Loucy (cell line): ENCODE measurements at regions not wholly inside any gene's neighbourhood (a gene's known extent, or its start where the extent isn't known, plus 50 kb on each side); places are given as distances from the start of the nearest gene placed in this dataset.

Experiments used
- H2AFZ ChIP-seq: fragments of 200-600 bp; sonication (generic); 2 replicates; pipeline ENCODE4 v1.6.0; 2016; ENCODE audit warnings: antibody characterized with exemption, mild to moderate bottlenecking, low read length, moderate library complexity
- H3F3A ChIP-seq: fragments of 200-600 bp; 2 replicates; pipeline ENCODE4 v1.6.0; 2016; ENCODE audit warnings: antibody characterized with exemption, low read depth, mild to moderate bottlenecking
- H3K27me3 ChIP-seq: fragments of 200-600 bp; sonication (generic); 2 replicates; pipeline ENCODE4 v1.6.1; 2014; ENCODE audit warnings: low read length, mild to moderate bottlenecking; ENCODE audit not compliant: insufficient read depth, poor library complexity, severe bottlenecking
- H3K36me3 ChIP-seq: fragments of 200-600 bp; sonication (generic); 2 replicates; pipeline ENCODE4 v1.6.1; 2016; ENCODE audit warnings: low read length; ENCODE audit not compliant: insufficient read depth
- H3K4me1 ChIP-seq: fragments of 200-600 bp; sonication (generic); 2 replicates; pipeline ENCODE4 v1.5.1; 2014; ENCODE audit warnings: low read length, mild to moderate bottlenecking; ENCODE audit not compliant: insufficient read depth, poor library complexity, severe bottlenecking
- H3K4me2 ChIP-seq: fragments of 200-600 bp; sonication (generic); 2 replicates; pipeline ENCODE4 v1.6.0; 2014; ENCODE audit warnings: antibody characterized with exemption, low read length, low read depth, mild to moderate bottlenecking; ENCODE audit not compliant: poor library complexity, severe bottlenecking
- H3K4me3 ChIP-seq: fragments of 200-600 bp; sonication (generic); 2 replicates; pipeline ENCODE4 v1.5.1; 2014; ENCODE audit warnings: low read length, mild to moderate bottlenecking, mixed read lengths; ENCODE audit not compliant: poor library complexity, severe bottlenecking
- H3K79me2 ChIP-seq: fragments of 200-600 bp; sonication (generic); 2 replicates; pipeline ENCODE4 v1.6.1; 2014; ENCODE audit warnings: low read length; ENCODE audit not compliant: insufficient read depth
- H3K9ac ChIP-seq: fragments of 200-600 bp; sonication (generic); 2 replicates; pipeline ENCODE4 v1.6.0; 2014; ENCODE audit warnings: mild to moderate bottlenecking, low read depth, low read length, moderate library complexity; ENCODE audit not compliant: poor library complexity, severe bottlenecking
- H3K9me2 ChIP-seq: fragments of 200-600 bp; sonication (generic); replicated peaks from 2 replicates; pipeline ENCODE4 v1.6.1; 2016; ENCODE audit warnings: low read depth, low read length, mixed read lengths
- H3K9me3 ChIP-seq: fragments of 200-600 bp; sonication (generic); 2 replicates; pipeline ENCODE4 v1.6.1; 2014; ENCODE audit warnings: mild to moderate bottlenecking, antibody characterized with exemption, low read length, low read depth; ENCODE audit not compliant: insufficient read depth
- H4K20me1 ChIP-seq: fragments of 200-600 bp; sonication (generic); 2 replicates; pipeline ENCODE4 v1.6.0; 2014; ENCODE audit warnings: antibody characterized with exemption, low read length, mild to moderate bottlenecking; ENCODE audit not compliant: insufficient read depth, poor library complexity, severe bottlenecking
- EZH2phosphoT487 ChIP-seq: fragments of 200-600 bp; IDR thresholded peaks from 2 replicates; pipeline ENCODE4 v1.6.1; 2018; ENCODE audit warnings: antibody characterized with exemption, mild to moderate bottlenecking, moderate library complexity, borderline replicate concordance
- TF ChIP-seq, protein P1 (sequence below): fragments of 200-600 bp; sonication (generic); conservative IDR thresholded peaks from 2 replicates; pipeline ENCODE4 v1.5.1; 2014; ENCODE audit warnings: mild to moderate bottlenecking, antibody characterized with exemption, low read length

DNA sequence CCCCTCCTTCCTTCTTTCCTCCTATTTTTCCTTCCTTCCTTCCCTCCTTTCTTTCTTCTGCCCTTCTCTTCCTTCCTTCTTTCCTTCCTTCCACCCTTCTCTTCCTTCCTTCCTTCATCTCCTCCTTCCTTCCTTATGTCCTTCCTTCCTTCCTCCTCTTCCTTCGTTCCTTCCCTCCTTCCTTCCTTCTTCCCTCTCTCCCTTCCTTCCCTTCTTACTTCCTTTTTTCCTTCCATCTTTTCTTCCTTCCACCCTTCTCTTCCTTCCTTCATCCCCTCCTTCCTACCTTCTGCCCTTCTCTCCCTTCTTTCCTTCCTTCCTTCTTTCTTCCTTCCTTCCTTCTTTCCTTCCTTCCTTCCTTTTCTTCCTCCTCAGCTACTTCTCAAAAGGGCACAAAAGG is 287.3 kb upstream of the ZNF507 start:
- peaks cover 6% of the 10 kb centered on the region; the same call in 1 of the 2 replicates for H3K9me3 ChIP-seq
- no peaks in the 10 kb centered on the region for H3K79me2 ChIP-seq
- no peak overlapping the region for H3K9ac ChIP-seq
- no peaks in the 10 kb centered on the region for H3K4me1 ChIP-seq
- no peaks in the 10 kb centered on the region for H3K27me3 ChIP-seq
- no peaks in the 10 kb centered on the region for H3K9me2 ChIP-seq
- H3K4me2 ChIP-seq: no peak overlapping the region
- no peaks in the 10 kb centered on the region for H3F3A ChIP-seq
- no peak overlapping the region for H3K4me3 ChIP-seq
- no peaks in the 10 kb centered on the region for H4K20me1 ChIP-seq
- H3K36me3 ChIP-seq: no peaks in the 10 kb centered on the region
- no peak overlapping the region for H2AFZ ChIP-seq
- TF ChIP-seq EZH2phosphoT487: no peak
- TF ChIP-seq, protein P1, sequence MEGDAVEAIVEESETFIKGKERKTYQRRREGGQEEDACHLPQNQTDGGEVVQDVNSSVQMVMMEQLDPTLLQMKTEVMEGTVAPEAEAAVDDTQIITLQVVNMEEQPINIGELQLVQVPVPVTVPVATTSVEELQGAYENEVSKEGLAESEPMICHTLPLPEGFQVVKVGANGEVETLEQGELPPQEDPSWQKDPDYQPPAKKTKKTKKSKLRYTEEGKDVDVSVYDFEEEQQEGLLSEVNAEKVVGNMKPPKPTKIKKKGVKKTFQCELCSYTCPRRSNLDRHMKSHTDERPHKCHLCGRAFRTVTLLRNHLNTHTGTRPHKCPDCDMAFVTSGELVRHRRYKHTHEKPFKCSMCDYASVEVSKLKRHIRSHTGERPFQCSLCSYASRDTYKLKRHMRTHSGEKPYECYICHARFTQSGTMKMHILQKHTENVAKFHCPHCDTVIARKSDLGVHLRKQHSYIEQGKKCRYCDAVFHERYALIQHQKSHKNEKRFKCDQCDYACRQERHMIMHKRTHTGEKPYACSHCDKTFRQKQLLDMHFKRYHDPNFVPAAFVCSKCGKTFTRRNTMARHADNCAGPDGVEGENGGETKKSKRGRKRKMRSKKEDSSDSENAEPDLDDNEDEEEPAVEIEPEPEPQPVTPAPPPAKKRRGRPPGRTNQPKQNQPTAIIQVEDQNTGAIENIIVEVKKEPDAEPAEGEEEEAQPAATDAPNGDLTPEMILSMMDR: no peak

DNA sequence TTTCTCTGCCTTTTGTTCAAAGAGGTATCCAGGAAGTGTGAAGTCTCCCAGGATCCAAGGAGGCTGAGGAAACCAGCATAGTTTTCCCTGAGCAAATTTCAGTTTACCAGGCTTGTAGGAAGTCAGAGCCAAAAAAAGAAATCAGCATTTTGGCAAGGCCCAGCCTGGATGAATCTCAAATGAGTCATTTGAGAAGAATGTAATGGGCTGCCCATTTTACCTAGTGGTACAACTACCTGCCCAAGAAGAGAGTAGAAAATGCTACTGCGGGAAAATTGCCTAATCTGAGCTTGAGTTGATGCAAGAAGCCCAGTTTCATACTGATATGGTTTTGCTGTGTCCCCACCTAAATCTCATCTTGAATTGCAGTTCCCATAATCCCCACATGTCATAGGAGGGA is 284.1 kb upstream of the ZNF507 start:
- TF ChIP-seq, protein P1: no peak
- TF ChIP-seq EZH2phosphoT487: no peak

DNA sequence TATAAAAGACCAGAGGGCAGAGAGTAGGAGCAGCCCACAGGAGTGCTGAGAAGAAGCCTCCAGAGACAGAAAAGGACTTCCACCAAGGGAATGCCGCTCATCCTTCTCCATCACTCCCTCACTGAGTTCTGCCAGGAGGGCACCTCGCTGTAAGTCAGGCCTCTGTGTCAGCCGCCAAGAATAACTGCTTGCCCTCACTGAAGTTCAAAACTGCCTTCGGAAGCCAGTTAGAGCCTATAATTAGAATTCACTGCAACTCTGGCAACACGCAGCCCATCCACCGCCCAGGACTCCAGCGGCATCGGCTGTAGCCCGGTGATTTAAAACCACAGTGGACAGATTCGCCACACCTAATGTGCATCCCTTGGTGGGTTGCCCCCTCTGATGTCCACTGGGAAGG is 281.8 kb upstream of the ZNF507 start:
- Histone ChIP-seq H3K4me3 (no peak overlapping the region), H3K9ac (no peak overlapping the region), H2AFZ (no peak overlapping the region), H3K4me1 (no peaks in the 10 kb centered on the region), H3K27me3 (no peaks in the 10 kb centered on the region), H3K79me2 (no peaks in the 10 kb centered on the region), H3K4me2 (no peak overlapping the region), H4K20me1 (no peaks in the 10 kb centered on the region), H3K36me3 (no peaks in the 10 kb centered on the region), H3K9me3 (peaks cover 11% of the 10 kb centered on the region; the same call in 1 of the 2 replicates), H3K9me2 (no peaks in the 10 kb centered on the region), H3F3A (no peaks in the 10 kb centered on the region)
- no peak for TF ChIP-seq EZH2phosphoT487
- TF ChIP-seq, protein P1: no peak

More for the DNA sequence above, 284.1 kb upstream of the ZNF507 start:
- no peaks in the 10 kb centered on the region for H3K9me2 ChIP-seq
- no peak overlapping the region for H2AFZ ChIP-seq
- no peak overlapping the region for H3K9ac ChIP-seq
- no peak overlapping the region for H3K4me3 ChIP-seq
- H3K27me3 ChIP-seq: no peaks in the 10 kb centered on the region
- H4K20me1 ChIP-seq: no peaks in the 10 kb centered on the region
- H3K4me2 ChIP-seq: no peak overlapping the region
- H3K36me3 ChIP-seq: no peaks in the 10 kb centered on the region
- H3K9me3 ChIP-seq: peaks cover 3% of the 10 kb centered on the region; the same call in 1 of the 2 replicates
- no peaks in the 10 kb centered on the region for H3K4me1 ChIP-seq
- no peaks in the 10 kb centered on the region for H3K79me2 ChIP-seq
- no peaks in the 10 kb centered on the region for H3F3A ChIP-seq
